Upper lobe of left lung (tissue), 4 donors: ENCODE measurements at regions not wholly inside any gene's neighbourhood (a gene's known extent, or its start where the extent isn't known, plus 50 kb on each side); places are given as distances from the start of the nearest gene placed in this dataset.

Experiments used
- POLR2A ChIP-seq, 4 donors: fragments of 450-650 bp; IDR thresholded peaks; one replicate each; pipeline ENCODE4 v1.5.1; 2016 to 2017; ENCODE audit warnings: antibody characterized with exemption in 4 of 4, mild to moderate bottlenecking in 2 of 4
- POLR2AphosphoS5 ChIP-seq, 2 donors: sonication (generic); formaldehyde crosslinking; IDR thresholded peaks; one replicate each; pipeline ENCODE4 v1.5.1; 2017; ENCODE audit warnings: antibody characterized with exemption in 2 of 2

GRCh38 chr4:179124957-179125356, 1682.7 kb upstream of the AGA start:
- no peak for TF ChIP-seq POLR2AphosphoS5 (IDR thresholded peaks at IDR 0.05)
- TF ChIP-seq POLR2A (IDR thresholded peaks at IDR 0.05), result no peak
